GM12872 (cell line): ENCODE measurements at regions not wholly inside any gene's neighbourhood (a gene's known extent, or its start where the extent isn't known, plus 50 kb on each side); places are given as distances from the start of the nearest gene placed in this dataset.

ENCODE experiments used
- CTCF ChIP-seq: IDR thresholded peaks from 3 replicates; pipeline ENCODE4 v1.5.1; 2011; ENCODE audit warnings: low read depth, mild to moderate bottlenecking, low read length, moderate library complexity; ENCODE audit not compliant: insufficient read depth

- no peak for TF ChIP-seq CTCF
These were observed 1632.2 kb upstream of the ACVR2A start for GRCh38 chr2:146212602-146213001.

GRCh38 chr2:146209842-146210275 lies 1635.0 kb upstream of the ACVR2A start:
- TF ChIP-seq CTCF, result no peak

- TF ChIP-seq CTCF, result no peak
These were observed 1636.9 kb upstream of the ACVR2A start for GRCh38 chr2:146207901-146208300.

- TF ChIP-seq CTCF, result no peak
These were observed 1637.4 kb upstream of the ACVR2A start for GRCh38 chr2:146207417-146207816.

- TF ChIP-seq CTCF, result no peak
These were observed 1641.7 kb upstream of the ACVR2A start for GRCh38 chr2:146203064-146203624.

GRCh38 chr2:146193619-146194018 lies 1651.2 kb upstream of the ACVR2A start:
- no peak for TF ChIP-seq CTCF

GRCh38 chr2:146189541-146189940 lies 1655.3 kb upstream of the ACVR2A start:
- TF ChIP-seq CTCF, result no peak
